GM18519 (cell line): ENCODE measurements at regions not wholly inside any gene's neighbourhood (a gene's known extent, or its start where the extent isn't known, plus 50 kb on each side); places are given as distances from the start of the nearest gene placed in this dataset.

Source experiments
- ATAC-seq: cut with Tn5 transposase; IDR thresholded peaks from one replicate; pipeline ENCODE4 v1.9.1; 2021; ENCODE audit warnings: mild to moderate bottlenecking, moderate library complexity; ENCODE audit not compliant: unreplicated experiment, low FRiP score

DNA sequence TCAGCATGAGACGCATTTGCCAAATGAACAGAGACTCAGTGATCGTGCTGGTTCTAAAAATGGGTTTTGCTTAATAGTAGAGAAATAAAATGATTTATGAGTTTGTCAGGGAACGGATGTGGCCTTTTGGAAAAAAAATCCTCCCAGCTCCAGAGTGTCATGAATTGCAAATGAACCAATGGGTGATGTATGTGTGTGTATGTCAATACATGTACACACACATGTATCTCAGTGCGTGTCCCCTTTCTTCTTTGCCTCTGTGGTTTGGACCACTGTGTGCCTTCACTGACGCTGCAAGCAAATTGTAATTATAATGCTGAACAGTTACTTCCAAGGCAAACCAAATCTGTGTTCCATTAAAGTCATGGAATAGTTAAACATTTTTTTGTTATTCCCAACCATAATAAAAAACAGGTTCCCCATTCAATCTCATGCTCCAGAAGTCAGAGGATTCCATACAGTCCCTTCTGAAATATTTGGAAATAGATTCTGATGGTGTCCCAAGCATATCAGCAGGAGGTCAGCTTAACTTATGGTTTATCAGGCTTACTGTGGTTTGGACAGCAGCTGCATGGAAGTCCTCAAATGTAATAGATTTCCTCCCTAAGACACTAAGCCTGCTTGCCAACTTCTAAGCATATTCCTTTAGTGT lies 630.5 kb downstream of the ACTL7B start:
- no peak for ATAC-seq

GRCh38 chr9:108224716-108225115 lies 631.1 kb downstream of the ACTL7B start:
- ATAC-seq: no peak

DNA sequence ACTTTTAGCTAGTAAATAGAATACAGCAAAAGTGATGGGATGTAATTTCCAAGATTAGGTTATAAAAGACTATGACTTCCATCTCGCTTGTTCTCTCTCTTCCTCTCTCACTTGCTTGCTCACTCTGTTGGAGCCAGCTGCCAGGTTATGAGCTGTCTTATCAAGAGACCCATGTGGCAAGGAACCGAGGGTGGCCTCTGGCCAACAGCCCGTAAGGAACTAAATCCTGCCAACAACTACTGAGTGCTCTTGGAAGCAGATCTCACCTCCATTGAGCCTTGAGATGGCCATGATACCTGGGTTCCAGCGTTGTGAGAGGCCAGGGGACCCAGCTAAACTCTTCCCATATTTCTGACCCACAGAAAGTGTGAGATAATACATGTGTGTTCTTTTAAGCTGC lies 636.1 kb downstream of the ACTL7B start:
- ATAC-seq: no peak

DNA sequence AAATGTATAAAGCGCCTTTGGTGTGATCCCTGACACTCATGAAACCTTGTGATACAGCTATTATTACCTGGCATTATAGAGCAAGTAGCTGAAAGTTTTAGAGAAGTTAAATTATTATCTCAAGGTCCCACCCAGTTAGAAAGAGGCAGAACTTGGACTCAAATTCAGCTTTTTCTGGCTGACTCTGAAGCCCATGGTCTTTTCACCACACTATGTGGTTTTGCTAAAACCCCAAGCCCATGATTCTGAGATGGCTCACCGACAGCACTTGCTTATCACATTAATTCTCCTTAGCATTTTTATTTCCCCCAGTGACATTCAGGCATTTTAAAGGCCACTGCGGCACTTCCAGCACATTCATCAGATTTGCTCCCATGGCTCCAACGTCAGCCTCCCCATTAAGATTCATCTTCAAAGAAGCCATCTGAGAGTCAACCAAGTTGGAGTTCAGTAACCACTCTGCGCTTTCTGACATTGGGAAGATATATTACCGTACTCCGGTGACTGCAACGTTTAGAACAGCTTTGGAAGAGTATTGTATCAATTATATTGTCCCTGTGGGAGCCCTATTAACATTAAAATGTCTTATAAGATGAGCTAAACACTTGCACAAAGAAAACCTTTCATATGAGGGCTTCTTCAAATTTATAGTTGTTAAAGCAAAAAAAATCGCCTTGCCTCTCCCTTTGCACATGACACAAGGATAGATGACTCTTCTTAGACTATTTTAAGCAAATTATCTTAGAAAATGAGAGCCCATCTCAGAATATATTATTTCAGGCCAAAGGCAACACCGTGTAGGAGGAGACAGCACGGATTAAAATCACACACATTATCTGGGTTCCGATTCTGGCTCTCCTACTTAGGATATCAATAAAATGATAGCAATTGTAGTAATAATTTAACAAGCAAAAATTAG lies 638.1 kb downstream of the ACTL7B start:
- ATAC-seq: no peak

DNA sequence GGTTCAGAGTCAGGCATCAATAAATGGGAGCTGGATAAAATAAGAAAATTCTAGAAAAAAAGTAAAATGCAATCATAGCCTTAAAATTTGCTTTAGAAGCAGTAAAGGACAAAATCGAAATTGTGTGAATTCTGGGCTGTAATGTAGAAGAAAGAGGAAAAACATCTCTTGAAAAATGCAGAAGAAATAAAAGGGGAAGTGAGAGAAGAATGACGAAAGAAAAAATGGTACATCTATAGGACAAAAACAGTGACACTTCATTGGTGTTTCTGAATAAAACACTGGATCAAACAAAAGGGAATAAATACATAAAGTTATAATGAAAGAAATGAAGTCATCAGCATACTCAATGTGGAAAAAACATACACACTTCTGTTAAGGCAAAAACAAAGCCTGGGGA lies 642.3 kb downstream of the ACTL7B start:
- ATAC-seq: no peak

DNA sequence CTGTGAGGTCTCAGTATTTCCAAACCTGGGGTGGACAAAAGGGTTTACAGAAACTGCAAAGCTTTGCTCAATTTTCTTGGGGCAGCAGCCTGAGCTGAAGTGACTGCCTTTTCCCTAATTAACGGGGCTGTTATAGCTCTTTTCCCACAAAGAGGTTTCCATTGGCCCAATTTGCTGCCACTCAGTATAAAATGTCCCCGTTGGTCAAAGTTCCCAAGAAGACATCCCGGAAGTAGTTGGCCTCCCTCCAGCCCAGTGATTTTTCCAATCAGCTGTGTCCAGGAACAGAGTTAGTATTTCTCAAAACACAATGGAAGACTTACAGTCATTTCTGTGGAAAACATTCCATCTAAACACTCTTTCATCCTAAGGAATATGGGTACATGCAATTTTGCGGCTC lies 643.6 kb downstream of the ACTL7B start:
- no peak for ATAC-seq

DNA sequence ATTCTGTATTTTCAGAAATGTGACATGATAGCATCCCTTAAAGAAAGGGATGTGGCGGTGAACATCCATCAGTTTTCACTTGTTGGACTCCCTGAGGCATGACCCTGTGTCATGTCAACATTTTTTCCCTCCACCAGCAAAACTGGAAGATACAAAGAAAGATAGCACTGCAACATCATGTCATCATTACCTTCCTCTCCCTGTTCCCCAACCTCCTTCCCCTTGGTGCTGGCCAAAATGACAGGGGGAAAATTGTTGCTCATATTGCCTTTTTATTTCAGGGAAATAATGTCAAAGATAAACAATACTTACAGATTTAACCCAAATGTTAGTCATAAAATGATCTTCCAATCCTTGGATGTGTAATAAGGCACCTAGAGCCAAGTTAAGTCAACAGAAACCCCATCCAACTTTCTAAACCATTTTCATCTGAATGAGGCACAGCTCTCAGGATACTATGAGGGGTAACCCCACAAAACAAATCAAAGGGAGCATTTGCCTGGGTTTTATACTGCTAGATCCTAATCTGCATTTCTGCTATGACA lies 644.3 kb downstream of the ACTL7B start:
- ATAC-seq: no peak

GRCh38 chr9:108209132-108209685 lies 646.6 kb downstream of the ACTL7B start:
- no peak for ATAC-seq

DNA sequence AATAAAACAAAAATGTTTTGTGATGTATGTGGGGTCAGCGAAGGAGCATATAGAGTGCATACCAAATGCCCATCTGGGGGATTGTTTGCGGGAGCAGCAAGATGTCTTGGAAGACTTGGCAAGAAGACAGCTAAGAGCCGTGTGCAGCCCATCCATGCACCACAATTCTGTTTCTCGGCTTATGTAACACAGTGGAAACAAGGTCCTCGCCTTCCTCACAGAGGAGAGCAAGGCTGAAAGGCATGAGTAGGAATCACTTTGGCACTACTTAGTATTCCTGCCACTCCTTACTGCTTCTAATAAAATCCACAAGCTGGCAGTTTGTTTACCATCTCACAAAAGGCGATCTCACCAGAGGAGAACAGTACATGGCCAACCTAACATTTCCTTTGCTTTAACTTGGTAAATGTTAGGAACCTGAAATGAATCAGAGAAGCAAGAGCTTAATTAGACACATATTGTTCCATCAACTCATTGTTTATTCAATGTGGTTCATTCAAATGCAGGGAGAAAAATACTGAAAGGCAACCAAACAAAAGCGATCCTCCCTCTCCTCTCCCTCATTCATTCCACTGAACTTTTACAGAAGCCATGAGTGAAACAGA lies 648.1 kb downstream of the ACTL7B start:
- ATAC-seq: no peak

DNA sequence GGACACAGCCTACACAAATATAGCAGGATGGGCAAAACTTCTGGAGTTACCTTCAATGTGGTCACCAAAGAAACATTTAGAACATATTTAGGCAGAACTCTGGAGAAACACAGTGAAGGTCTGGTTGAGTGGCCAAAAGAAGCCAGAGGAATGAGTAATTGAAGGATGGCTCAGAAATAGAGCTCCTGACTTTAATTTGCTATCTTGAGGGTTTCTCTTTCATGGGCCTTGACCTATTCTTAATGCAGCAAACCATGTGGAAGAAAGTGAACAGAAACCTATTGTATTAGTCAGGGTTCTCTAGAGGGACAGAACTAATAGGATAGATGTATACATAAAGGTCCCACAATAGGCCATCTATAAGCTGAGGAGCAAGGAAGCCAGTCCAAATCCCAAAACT lies 650.5 kb downstream of the ACTL7B start:
- ATAC-seq: no peak

DNA sequence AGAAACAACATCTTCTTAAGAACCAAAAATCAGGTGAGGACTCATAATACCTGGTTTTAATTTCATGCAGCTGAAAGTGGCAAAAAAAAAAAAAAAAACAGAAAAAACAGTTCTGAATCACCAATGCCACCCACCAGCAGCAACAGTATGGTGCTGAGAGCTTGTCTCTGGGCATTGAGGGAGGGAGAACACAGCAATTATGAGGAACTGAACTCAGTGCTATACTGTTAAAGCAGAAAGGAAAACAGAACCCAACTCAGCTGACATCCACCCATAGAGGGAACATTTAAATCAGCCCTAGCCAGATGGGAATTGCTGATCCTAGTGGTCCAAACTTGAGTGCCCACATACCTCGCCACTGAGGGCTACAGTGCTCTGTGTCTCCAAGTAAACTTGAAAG lies 657.9 kb downstream of the ACTL7B start:
- ATAC-seq: no peak

- no peak for ATAC-seq
These were observed 658.8 kb downstream of the ACTL7B start for GRCh38 chr9:108197008-108197365.

DNA sequence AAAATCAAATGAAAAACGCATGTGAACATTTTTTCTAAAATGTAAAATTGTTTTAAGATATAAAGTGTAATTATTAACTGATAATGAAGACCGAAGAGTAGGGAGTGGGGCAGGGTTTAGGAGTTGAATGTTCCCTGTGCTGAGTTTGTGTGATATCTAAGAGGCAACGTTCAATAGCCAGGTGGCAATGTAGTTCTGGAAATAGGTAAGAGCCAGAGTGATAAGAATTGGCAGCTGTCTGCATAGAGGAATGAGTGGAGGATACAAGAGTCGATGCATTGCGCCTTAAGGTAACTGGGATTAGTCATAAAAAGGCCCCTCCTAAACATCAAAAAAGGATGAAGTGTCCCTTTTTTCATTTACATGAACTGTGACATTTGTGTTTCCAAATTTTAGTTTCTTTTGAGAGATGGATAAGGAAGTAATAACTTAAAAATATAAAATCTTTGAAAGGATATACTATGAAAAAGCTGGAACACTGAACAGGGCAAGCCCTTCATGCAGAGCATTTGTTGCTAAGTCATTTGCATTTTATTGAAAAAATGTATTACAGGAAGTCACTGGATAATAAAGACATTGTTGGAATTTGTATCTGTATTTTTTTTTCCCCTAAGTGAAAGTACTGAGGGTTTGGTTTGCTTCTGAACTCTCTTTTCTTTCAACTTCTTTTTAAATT lies 659.3 kb downstream of the ACTL7B start:
- ATAC-seq: no peak

DNA sequence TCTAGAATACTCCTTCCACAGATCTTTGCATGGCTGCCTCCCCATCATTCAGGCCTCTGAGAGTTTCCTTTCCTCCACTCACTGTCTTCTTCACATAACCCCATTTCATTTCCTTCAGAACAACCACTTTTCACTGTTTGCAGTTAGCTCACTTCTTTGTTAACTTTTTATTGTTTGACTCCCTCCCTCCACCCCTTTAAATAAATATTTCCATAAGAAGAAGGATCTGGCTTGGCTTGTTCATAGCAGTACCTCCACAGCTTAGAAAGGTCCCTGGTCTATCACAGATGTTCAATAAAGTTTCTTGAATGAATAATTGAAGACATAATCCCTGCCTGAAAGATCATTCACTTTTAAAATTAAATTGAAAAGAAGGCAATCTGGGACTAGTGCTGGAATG lies 661.6 kb downstream of the ACTL7B start:
- ATAC-seq: no peak

- no peak for ATAC-seq
These were observed 662.6 kb downstream of the ACTL7B start for GRCh38 chr9:108193026-108193710.

GRCh38 chr9:108191065-108191464 lies 664.7 kb downstream of the ACTL7B start:
- ATAC-seq: no peak

DNA sequence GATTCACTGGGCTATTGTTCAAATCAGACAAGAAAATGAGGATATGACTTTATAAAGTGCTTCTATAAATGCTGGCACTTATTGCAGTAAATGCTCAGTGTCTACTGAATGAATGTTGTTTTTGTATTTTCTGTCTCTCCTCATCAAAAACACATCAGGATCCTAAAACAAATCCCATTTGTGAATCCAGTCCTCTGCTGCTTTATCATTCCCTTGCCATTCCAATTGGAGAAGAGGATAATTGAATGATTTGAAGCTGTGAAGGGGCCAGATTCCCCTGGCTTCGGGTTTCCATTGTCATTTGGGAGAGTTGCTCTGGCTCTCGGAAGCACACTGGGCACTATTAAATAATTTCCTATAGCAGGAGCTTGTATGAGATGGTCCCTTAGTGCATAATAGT lies 666.8 kb downstream of the ACTL7B start:
- no peak for ATAC-seq

- ATAC-seq: no peak
These were observed 667.3 kb downstream of the ACTL7B start for GRCh38 chr9:108188482-108188881.

- ATAC-seq: no peak
These were observed 669.0 kb downstream of the ACTL7B start for GRCh38 chr9:108186642-108187395.
